ENCODE measurements at regions not wholly inside any gene's neighbourhood (a gene's known extent, or its start where the extent isn't known, plus 50 kb on each side); places are given as distances from the start of the nearest gene placed in this dataset.

DNA sequence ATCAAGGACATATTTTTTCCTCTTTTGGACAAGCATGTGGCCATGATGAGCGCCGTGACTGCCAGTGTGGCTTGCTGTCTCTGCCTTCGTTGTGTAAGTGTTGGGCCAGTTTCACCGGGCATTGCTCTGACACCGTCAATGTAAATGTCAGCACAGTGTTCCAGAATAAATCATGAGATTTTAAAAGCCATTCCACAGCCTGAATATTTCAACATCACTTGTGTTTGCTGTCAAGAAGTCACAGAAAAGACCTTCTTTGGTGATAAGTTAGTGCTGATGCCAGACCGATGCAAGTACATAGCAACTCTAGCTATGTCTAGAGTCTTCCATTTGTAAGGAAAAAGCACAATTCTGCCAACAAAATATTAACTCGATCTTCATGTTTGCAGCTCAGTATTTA lies 467.8 kb downstream of the TBC1D22A start:
- DNase-seq = no peak

DNA sequence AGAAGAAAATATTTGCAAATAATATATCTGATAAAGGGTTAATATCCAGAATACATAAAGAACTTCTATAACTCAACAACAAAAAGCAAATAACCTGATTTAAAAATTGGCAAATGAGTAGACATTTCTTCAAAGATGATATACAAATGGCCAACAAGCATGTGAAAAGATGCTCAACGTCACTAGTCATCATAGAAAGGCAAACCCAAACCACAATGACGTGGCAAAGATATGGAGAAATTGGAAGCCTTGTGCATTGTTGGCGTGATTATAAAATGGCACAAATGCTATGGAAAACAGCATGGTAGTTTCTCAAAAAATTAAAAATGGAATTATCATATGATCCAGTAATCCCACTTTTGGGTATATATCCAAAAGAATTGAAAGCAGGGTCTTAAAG lies 466.3 kb downstream of the TBC1D22A start:
- DNase-seq = no peak

DNA sequence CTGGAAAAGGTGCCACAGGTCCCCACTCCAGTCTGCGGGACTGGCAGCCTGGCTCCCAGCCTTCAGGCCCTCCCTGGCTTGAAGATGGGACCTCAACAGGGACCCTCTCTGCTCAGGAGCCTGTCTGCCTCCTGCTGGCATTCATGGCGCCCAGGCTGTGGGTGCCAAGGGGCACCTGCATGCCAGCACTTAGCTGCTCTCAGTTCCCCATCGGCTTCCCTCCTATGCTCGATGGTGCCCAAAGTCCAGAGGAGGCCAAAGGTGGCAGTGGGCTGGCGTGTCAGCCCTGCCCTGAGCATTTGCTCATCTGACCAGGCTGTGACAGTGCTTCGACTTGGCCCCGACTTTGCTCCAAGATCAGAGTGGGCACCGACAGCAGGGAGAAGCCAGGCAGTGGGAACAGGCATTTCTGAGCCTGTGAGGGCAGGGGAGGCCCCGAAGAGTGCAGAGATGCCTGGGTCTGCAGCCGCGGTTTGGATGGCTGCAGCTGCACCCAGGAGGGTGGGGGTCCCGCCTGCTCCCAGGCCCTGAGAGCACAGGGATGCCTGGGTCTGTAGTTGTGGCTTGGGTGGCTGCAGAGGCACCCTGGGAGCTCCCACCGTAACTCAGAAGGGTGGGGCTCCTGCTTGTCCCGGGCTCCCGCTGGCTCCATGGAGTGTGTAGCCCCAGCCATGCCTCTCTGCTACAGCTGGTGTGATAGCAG lies 463.6 kb downstream of the TBC1D22A start:
- DNase-seq = no peak

DNA sequence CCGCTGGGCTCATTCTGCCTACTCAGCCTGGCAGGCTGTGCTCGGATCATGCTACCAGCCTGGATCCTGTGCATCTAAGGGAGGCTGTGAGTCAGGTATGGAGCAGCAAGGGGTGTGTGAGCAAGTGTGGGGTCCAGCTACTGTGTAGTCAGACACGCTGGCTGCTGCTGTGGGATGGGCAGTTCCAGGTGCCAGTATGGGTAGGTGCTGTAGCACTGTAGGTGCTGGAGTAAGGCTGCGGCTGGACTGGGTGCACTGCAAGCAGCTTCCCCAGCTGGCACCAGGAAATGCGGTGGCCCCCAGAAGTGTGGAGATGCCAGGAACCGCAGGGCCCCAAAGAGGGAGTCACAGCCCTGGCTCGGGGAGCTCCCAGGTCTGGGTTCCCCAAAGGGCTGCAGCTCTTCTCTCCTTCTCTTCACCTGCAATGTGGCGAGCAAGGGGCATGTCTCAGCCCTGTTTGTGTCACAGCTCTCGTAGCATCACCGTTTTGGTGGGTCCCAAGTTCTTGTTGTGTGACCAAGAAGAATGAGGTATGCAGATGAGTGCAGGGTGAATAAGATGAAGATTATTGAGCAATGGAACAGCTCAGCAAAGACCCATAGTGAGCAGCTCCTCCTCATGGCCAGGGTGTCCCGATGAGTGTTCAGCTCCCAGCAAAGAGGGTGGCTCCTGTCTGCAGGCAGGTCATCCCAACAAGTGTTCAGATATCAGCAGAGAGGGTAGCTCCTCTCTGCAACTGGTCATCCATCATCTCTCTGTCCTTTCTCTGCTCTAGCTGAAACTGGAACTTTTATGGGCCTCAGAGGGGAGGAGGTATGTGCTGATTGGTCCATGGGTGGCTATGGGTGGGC lies 462.9 kb downstream of the TBC1D22A start:
- no peak for DNase-seq

Data from amniotic stem cell (primary cell).